ENCODE measurements at regions not wholly inside any gene's neighbourhood (a gene's known extent, or its start where the extent isn't known, plus 50 kb on each side); places are given as distances from the start of the nearest gene placed in this dataset.

DNA sequence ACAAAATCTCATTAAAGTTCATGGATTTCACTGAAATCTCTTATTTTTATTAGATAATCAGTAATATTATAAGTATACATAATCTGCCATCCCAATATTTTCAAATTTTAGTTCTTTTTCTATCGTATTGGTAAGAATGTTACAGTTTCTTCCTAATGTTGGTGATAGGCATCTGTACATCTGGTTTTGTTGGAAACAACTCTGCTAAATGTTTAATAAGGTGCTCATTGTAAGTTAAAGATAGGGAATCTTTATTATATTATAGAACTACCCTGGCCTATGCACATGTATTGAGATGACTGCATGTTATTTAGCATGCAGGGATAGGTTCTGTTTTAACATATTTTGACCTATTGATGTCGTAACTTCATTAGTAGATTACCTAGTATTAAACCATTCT, 188.6 kb upstream of the PRPS1L1 start (continued):
- TF ChIP-seq, protein P1, sequence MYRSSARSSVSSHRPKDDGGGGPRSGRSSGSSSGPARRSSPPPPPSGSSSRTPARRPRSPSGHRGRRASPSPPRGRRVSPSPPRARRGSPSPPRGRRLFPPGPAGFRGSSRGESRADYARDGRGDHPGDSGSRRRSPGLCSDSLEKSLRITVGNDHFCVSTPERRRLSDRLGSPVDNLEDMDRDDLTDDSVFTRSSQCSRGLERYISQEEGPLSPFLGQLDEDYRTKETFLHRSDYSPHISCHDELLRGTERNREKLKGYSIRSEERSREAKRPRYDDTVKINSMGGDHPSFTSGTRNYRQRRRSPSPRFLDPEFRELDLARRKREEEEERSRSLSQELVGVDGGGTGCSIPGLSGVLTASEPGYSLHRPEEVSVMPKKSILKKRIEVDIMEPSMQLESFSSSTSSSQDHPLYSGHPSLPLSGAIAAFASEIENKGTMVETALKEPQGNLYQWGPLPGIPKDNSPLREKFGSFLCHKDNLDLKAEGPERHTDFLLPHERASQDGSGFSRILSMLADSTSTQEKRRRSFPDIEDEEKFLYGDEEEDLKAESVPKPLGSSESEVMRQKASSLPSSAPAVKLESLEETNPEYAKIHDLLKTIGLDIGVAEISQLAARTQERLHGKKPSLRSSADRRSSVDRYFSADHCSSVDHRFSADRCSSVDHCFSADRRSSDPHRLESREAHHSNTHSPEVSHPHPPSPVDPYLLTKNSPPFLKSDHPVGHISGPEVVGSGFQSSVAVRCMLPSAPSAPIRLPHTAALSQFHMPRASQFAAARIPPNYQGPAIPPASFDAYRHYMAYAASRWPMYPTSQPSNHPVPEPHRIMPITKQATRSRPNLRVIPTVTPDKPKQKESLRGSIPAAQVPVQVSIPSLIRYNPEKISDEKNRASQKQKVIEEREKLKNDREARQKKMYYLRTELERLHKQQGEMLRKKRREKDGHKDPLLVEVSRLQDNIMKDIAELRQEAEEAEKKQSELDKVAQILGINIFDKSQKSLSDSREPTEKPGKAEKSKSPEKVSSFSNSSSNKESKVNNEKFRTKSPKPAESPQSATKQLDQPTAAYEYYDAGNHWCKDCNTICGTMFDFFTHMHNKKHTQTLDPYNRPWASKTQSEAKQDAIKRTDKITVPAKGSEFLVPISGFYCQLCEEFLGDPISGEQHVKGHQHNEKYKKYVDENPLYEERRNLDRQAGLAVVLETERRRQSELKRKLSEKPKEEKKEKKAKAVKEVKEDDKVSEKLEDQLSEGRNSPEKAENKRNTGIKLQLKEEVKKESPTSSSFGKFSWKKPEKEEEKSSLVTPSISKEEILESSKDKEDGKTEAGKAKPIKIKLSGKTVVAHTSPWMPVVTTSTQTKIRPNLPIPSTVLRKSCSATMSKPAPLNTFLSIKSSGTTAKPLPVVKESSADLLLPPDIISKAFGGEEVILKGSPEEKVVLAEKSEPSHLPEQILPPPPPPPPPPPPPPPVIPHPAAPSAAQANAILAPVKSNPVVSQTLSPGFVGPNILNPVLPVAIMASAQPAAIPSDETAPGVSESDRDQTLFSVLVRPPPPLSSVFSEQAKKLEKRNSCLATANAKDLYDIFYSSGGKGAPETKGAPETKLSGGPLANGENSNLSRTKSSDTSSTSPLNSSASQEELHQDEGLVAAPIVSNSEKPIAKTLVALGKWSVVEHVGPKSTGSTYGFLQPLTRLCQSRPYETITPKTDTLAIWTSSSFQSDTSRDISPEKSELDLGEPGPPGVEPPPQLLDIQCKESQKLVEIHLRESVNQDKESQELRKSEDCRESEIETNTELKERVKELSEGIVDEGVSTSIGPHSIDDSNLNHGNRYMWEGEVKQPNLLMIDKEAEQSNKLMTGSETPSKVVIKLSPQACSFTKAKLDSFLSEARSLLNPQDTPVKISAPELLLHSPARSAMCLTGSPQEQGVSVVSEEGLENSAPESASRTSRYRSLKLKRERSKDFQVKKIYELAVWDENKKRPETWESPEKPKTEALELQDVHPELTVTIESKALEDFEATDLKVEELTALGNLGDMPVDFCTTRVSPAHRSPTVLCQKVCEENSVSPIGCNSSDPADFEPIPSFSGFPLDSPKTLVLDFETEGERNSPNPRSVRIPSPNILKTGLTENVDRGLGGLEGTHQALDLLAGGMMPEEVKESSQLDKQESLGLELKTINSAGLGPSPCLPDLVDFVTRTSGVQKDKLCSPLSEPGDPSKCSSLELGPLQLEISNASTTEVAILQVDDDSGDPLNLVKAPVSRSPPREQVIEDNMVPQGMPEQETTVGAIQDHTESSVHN (CRISPR knock-in tag; IDR thresholded peaks at IDR 0.05) = no peak
- TF ChIP-seq, protein P2, sequence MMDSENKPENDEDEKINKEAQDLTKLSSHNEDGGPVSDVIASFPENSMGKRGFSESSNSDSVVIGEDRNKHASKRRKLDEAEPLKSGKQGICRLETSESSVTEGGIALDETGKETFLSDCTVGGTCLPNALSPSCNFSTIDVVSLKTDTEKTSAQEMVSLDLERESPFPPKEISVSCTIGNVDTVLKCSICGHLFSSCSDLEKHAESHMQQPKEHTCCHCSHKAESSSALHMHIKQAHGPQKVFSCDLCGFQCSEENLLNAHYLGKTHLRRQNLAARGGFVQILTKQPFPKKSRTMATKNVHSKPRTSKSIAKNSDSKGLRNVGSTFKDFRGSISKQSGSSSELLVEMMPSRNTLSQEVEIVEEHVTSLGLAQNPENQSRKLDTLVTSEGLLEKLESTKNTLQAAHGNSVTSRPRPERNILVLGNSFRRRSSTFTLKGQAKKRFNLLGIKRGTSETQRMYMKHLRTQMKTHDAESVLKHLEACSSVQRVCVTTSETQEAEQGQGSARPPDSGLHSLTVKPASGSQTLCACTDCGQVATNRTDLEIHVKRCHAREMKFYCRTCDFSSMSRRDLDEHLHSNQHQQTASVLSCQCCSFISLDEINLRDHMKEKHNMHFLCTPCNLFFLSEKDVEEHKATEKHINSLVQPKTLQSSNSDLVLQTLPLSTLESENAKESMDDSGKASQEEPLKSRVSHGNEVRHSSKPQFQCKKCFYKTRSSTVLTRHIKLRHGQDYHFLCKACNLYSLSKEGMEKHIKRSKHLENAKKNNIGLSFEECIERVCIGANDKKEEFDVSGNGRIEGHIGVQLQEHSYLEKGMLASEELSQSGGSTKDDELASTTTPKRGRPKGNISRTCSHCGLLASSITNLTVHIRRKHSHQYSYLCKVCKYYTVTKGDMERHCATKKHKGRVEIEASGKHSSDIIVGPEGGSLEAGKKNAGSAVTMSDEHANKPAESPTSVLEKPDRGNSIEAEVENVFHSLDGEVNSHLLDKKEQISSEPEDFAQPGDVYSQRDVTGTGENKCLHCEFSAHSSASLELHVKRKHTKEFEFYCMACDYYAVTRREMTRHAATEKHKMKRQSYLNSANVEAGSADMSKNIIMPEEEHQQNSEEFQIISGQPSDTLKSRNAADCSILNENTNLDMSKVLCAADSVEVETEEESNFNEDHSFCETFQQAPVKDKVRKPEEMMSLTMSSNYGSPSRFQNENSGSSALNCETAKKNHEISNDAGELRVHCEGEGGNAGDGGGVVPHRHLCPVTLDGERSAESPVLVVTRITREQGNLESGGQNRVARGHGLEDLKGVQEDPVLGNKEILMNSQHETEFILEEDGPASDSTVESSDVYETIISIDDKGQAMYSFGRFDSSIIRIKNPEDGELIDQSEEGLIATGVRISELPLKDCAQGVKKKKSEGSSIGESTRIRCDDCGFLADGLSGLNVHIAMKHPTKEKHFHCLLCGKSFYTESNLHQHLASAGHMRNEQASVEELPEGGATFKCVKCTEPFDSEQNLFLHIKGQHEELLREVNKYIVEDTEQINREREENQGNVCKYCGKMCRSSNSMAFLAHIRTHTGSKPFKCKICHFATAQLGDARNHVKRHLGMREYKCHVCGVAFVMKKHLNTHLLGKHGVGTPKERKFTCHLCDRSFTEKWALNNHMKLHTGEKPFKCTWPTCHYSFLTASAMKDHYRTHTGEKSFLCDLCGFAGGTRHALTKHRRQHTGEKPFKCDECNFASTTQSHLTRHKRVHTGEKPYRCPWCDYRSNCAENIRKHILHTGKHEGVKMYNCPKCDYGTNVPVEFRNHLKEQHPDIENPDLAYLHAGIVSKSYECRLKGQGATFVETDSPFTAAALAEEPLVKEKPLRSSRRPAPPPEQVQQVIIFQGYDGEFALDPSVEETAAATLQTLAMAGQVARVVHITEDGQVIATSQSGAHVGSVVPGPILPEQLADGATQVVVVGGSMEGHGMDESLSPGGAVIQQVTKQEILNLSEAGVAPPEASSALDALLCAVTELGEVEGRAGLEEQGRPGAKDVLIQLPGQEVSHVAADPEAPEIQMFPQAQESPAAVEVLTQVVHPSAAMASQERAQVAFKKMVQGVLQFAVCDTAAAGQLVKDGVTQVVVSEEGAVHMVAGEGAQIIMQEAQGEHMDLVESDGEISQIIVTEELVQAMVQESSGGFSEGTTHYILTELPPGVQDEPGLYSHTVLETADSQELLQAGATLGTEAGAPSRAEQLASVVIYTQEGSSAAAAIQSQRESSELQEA (CRISPR knock-in tag; IDR thresholded peaks at IDR 0.05; ENCODE audit: not compliant biosample characterization) = no peak
- TF ChIP-seq, protein P3, sequence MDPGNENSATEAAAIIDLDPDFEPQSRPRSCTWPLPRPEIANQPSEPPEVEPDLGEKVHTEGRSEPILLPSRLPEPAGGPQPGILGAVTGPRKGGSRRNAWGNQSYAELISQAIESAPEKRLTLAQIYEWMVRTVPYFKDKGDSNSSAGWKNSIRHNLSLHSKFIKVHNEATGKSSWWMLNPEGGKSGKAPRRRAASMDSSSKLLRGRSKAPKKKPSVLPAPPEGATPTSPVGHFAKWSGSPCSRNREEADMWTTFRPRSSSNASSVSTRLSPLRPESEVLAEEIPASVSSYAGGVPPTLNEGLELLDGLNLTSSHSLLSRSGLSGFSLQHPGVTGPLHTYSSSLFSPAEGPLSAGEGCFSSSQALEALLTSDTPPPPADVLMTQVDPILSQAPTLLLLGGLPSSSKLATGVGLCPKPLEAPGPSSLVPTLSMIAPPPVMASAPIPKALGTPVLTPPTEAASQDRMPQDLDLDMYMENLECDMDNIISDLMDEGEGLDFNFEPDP (CRISPR knock-in tag; conservative IDR thresholded peaks at IDR 0.05) = no peak
- TF ChIP-seq NAIF1 (CRISPR knock-in tag; IDR thresholded peaks at IDR 0.05; ENCODE audit: borderline replicate concordance) = no peak
- no peak for TF ChIP-seq ZNF121 (CRISPR knock-in tag; IDR thresholded peaks at IDR 0.05)
- TF ChIP-seq, protein P4, sequence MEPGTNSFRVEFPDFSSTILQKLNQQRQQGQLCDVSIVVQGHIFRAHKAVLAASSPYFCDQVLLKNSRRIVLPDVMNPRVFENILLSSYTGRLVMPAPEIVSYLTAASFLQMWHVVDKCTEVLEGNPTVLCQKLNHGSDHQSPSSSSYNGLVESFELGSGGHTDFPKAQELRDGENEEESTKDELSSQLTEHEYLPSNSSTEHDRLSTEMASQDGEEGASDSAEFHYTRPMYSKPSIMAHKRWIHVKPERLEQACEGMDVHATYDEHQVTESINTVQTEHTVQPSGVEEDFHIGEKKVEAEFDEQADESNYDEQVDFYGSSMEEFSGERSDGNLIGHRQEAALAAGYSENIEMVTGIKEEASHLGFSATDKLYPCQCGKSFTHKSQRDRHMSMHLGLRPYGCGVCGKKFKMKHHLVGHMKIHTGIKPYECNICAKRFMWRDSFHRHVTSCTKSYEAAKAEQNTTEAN (CRISPR knock-in tag; conservative IDR thresholded peaks at IDR 0.05) = no peak
- no peak for TF ChIP-seq NKX3-1 (CRISPR knock-in tag; IDR thresholded peaks at IDR 0.05)
- no peak for TF ChIP-seq MTF2 (CRISPR knock-in tag; IDR thresholded peaks at IDR 0.05; ENCODE audit: borderline replicate concordance)
- no peak for TF ChIP-seq RXRA (CRISPR knock-in tag; IDR thresholded peaks at IDR 0.05)
- no peak for TF ChIP-seq RARG (CRISPR knock-in tag; IDR thresholded peaks at IDR 0.05; ENCODE audit: low read depth)
- TF ChIP-seq ZKSCAN8 (CRISPR knock-in tag; IDR thresholded peaks at IDR 0.05; ENCODE audit: borderline replicate concordance) = no peak
